OCI-M2 (cell line): ENCODE measurements at regions not wholly inside any gene's neighbourhood (a gene's known extent, or its start where the extent isn't known, plus 50 kb on each side); places are given as distances from the start of the nearest gene placed in this dataset.

Source experiments
- DNase-seq: peaks from one replicate; lab custom pipeline; 2025; ENCODE audit not compliant: unreplicated experiment; lab: John Stamatoyannopoulos, UW

- no peak for DNase-seq
Observed at GRCh38 chr13:90187478-90188350, 1159.8 kb upstream of the MIR17HG start.

- DNase-seq: no peak
Observed at GRCh38 chr13:90188351-90188636, 1159.2 kb upstream of the MIR17HG start.

GRCh38 chr13:90197722-90198121 lies 1149.8 kb upstream of the MIR17HG start:
- DNase-seq: no peak

GRCh38 chr13:90201202-90201601 lies 1146.3 kb upstream of the MIR17HG start:
- no peak for DNase-seq

GRCh38 chr13:90201676-90202460 lies 1145.6 kb upstream of the MIR17HG start:
- no peak for DNase-seq

- DNase-seq: no peak
Observed at GRCh38 chr13:90205081-90205480, 1142.4 kb upstream of the MIR17HG start.

- no peak for DNase-seq
Observed at GRCh38 chr13:90205911-90206310, 1141.6 kb upstream of the MIR17HG start.

- DNase-seq: no peak
Observed at GRCh38 chr13:90217275-90217674, 1130.2 kb upstream of the MIR17HG start.

- DNase-seq: no peak
Observed at GRCh38 chr13:90222758-90223157, 1124.7 kb upstream of the MIR17HG start.

- DNase-seq: no peak
Observed at GRCh38 chr13:90230311-90230710, 1117.2 kb upstream of the MIR17HG start.

- no peak for DNase-seq
Observed at GRCh38 chr13:90232291-90232690, 1115.2 kb upstream of the MIR17HG start.

GRCh38 chr13:90233933-90234672 lies 1113.4 kb upstream of the MIR17HG start:
- DNase-seq: no peak

GRCh38 chr13:90237852-90238251 lies 1109.6 kb upstream of the MIR17HG start:
- no peak for DNase-seq

- DNase-seq: no peak
Observed at GRCh38 chr13:90238413-90238812, 1109.1 kb upstream of the MIR17HG start.

- DNase-seq: no peak
Observed at GRCh38 chr13:90239130-90239529, 1108.4 kb upstream of the MIR17HG start.

GRCh38 chr13:90246005-90246404 lies 1101.5 kb upstream of the MIR17HG start:
- DNase-seq: no peak

- no peak for DNase-seq
Observed at GRCh38 chr13:90246687-90247345, 1100.7 kb upstream of the MIR17HG start.

- no peak for DNase-seq
Observed at GRCh38 chr13:90253806-90254205, 1093.7 kb upstream of the MIR17HG start.

- no peak for DNase-seq
Observed at GRCh38 chr13:90254437-90254836, 1093.0 kb upstream of the MIR17HG start.

GRCh38 chr13:90256746-90257145 lies 1090.7 kb upstream of the MIR17HG start:
- no peak for DNase-seq

- no peak for DNase-seq
Observed at GRCh38 chr13:90258129-90258528, 1089.4 kb upstream of the MIR17HG start.
